Activated CD8-positive, alpha-beta T cell treated with anti-CD3 and anti-CD28 coated beads, Interleukin-2, amount 10 ng/mL, durations not matched to agents 7 days and 5 days (primary cell): ENCODE measurements at regions not wholly inside any gene's neighbourhood (a gene's known extent, or its start where the extent isn't known, plus 50 kb on each side); places are given as distances from the start of the nearest gene placed in this dataset.

Experiments used
- ATAC-seq: fragments of 150-1000 bp; cut with Tn5 transposase; one replicate; pipeline ENCODE4 v1.10.0; 2021; ENCODE audit warnings: moderate library complexity
- CTCF ChIA-PET: fragments of 350-600 bp; sonication (Branson Sonifier 250); formaldehyde crosslinking; loops from one replicate; lab custom pipeline; 2021; ENCODE audit warnings: antibody characterized with exemption; lab: Charles Lee
- POLR2A ChIA-PET: fragments of 350-600 bp; sonication (Branson Sonifier 250); formaldehyde crosslinking; loops from one replicate; lab custom pipeline; 2021; ENCODE audit warnings: antibody characterized with exemption; lab: Charles Lee
- DNase-seq: peaks from one replicate; pipeline ENCODE4 v3.0.0-alpha.2; 2020
- H3K27ac Mint-ChIP-seq: one replicate; pipeline ENCODE4 v1.8.0; 2021; ENCODE audit warnings: mild to moderate bottlenecking, mixed read lengths
- H3K27me3 Mint-ChIP-seq: one replicate; pipeline ENCODE4 v1.8.0; 2021; ENCODE audit warnings: low read depth, mixed read lengths
- H3K36me3 Mint-ChIP-seq: one replicate; pipeline ENCODE4 v1.8.0; 2021; ENCODE audit warnings: low read depth, mixed read lengths
- H3K4me1 Mint-ChIP-seq: one replicate; pipeline ENCODE4 v1.8.0; 2021; ENCODE audit warnings: low read depth, mixed read lengths
- H3K4me3 Mint-ChIP-seq: one replicate; pipeline ENCODE4 v1.8.0; 2021; ENCODE audit warnings: mild to moderate bottlenecking, mixed read lengths
- H3K9me3 Mint-ChIP-seq: one replicate; pipeline ENCODE4 v1.8.0; 2022; ENCODE audit warnings: mixed read lengths; ENCODE audit not compliant: insufficient read depth

- no peak for DNase-seq
- no peaks in the 10 kb centered on the region for H3K4me1 Mint-ChIP-seq
- H3K9me3 Mint-ChIP-seq: peaks cover 19% of the 10 kb centered on the region
- no peak for ATAC-seq
- POLR2A ChIA-PET: no interaction called here
- no peak overlapping the region for H3K4me3 Mint-ChIP-seq
- CTCF ChIA-PET: no interaction called here
- H3K27ac Mint-ChIP-seq: no peak overlapping the region
- no peaks in the 10 kb centered on the region for H3K36me3 Mint-ChIP-seq
- no peaks in the 10 kb centered on the region for H3K27me3 Mint-ChIP-seq
Measured at GRCh38 chr10:36391405-36391804, 734.0 kb upstream of the ANKRD30A start.

- no peak overlapping the region for H3K4me3 Mint-ChIP-seq
- no peak overlapping the region for H3K27ac Mint-ChIP-seq
- ChIA-PET CTCF (no interaction called here), POLR2A (no interaction called here)
- H3K4me1 Mint-ChIP-seq: no peaks in the 10 kb centered on the region
- peaks cover 19% of the 10 kb centered on the region for H3K9me3 Mint-ChIP-seq
- no peaks in the 10 kb centered on the region for H3K36me3 Mint-ChIP-seq
- DNase-seq (no peak), ATAC-seq (no peak)
- no peaks in the 10 kb centered on the region for H3K27me3 Mint-ChIP-seq
Measured at GRCh38 chr10:36390221-36390620, 735.2 kb upstream of the ANKRD30A start.

- Mint-ChIP-seq H3K4me1 (no peaks in the 10 kb centered on the region), H3K9me3 (peaks cover 13% of the 10 kb centered on the region), H3K4me3 (no peak overlapping the region), H3K27ac (no peak overlapping the region), H3K36me3 (no peaks in the 10 kb centered on the region), H3K27me3 (no peaks in the 10 kb centered on the region)
- ATAC-seq (no peak), DNase-seq (no peak)
- ChIA-PET CTCF (no interaction called here), POLR2A (no interaction called here)
Measured at GRCh38 chr10:36388166-36388565, 737.2 kb upstream of the ANKRD30A start.

- H3K36me3 Mint-ChIP-seq: no peaks in the 10 kb centered on the region
- ChIA-PET CTCF (no interaction called here), POLR2A (no interaction called here)
- no peaks in the 10 kb centered on the region for H3K4me1 Mint-ChIP-seq
- no peak for ATAC-seq
- DNase-seq: no peak
- no peak overlapping the region for H3K4me3 Mint-ChIP-seq
- peaks cover 15% of the 10 kb centered on the region for H3K9me3 Mint-ChIP-seq
- no peak overlapping the region for H3K27ac Mint-ChIP-seq
- no peaks in the 10 kb centered on the region for H3K27me3 Mint-ChIP-seq
Measured at GRCh38 chr10:36385693-36386092, 739.7 kb upstream of the ANKRD30A start.

- no peaks in the 10 kb centered on the region for H3K27me3 Mint-ChIP-seq
- ATAC-seq: no peak
- H3K4me3 Mint-ChIP-seq: no peak overlapping the region
- peaks cover 12% of the 10 kb centered on the region for H3K9me3 Mint-ChIP-seq
- CTCF ChIA-PET: no interaction called here
- no peak overlapping the region for H3K27ac Mint-ChIP-seq
- DNase-seq: no peak
- H3K4me1 Mint-ChIP-seq: no peaks in the 10 kb centered on the region
- H3K36me3 Mint-ChIP-seq: no peaks in the 10 kb centered on the region
- POLR2A ChIA-PET: no interaction called here
Measured at GRCh38 chr10:36383349-36383748, 741.3 kb upstream of the FZD8 start.

- DNase-seq: no peak
- H3K4me1 Mint-ChIP-seq: no peaks in the 10 kb centered on the region
- ATAC-seq: no peak
- H3K36me3 Mint-ChIP-seq: no peaks in the 10 kb centered on the region
- no peak overlapping the region for H3K4me3 Mint-ChIP-seq
- ChIA-PET POLR2A (no interaction called here), CTCF (no interaction called here)
- H3K27me3 Mint-ChIP-seq: no peaks in the 10 kb centered on the region
- H3K9me3 Mint-ChIP-seq: peaks cover 16% of the 10 kb centered on the region
- H3K27ac Mint-ChIP-seq: no peak overlapping the region
Measured at GRCh38 chr10:36381748-36382147, 739.7 kb upstream of the FZD8 start.

GRCh38 chr10:36380538-36380937 is 738.4 kb upstream of the FZD8 start:
- Mint-ChIP-seq H3K27ac (no peak overlapping the region), H3K4me3 (no peak overlapping the region), H3K9me3 (peaks cover 16% of the 10 kb centered on the region), H3K36me3 (no peaks in the 10 kb centered on the region), H3K4me1 (no peaks in the 10 kb centered on the region), H3K27me3 (no peaks in the 10 kb centered on the region)
- POLR2A ChIA-PET: no interaction called here
- ATAC-seq: no peak
- CTCF ChIA-PET: interaction anchor here (0.9 kb wide), 1 partner anchor 29 kb away, joined by 3 read pairs; no protein-coding TSS in a partner anchor
- DNase-seq: no peak

- ChIA-PET POLR2A (no interaction called here), CTCF (no interaction called here)
- Mint-ChIP-seq H3K27me3 (no peaks in the 10 kb centered on the region), H3K9me3 (peaks cover 27% of the 10 kb centered on the region), H3K36me3 (no peaks in the 10 kb centered on the region), H3K4me3 (no peak overlapping the region), H3K4me1 (no peaks in the 10 kb centered on the region), H3K27ac (no peak overlapping the region)
- ATAC-seq: no peak
- DNase-seq: no peak
Measured at GRCh38 chr10:36375107-36375506, 733.0 kb upstream of the FZD8 start.

GRCh38 chr10:36373424-36374096 is 731.5 kb upstream of the FZD8 start:
- H3K9me3 Mint-ChIP-seq: peaks cover 26% of the 10 kb centered on the region
- no peaks in the 10 kb centered on the region for H3K36me3 Mint-ChIP-seq
- no peak for ATAC-seq
- no peak for DNase-seq
- no peak overlapping the region for H3K27ac Mint-ChIP-seq
- POLR2A ChIA-PET: no interaction called here
- no peaks in the 10 kb centered on the region for H3K27me3 Mint-ChIP-seq
- H3K4me3 Mint-ChIP-seq: no peak overlapping the region
- CTCF ChIA-PET: no interaction called here
- no peaks in the 10 kb centered on the region for H3K4me1 Mint-ChIP-seq

GRCh38 chr10:36367362-36367761 is 725.3 kb upstream of the FZD8 start:
- H3K4me3 Mint-ChIP-seq: no peak overlapping the region
- ChIA-PET CTCF (no interaction called here), POLR2A (no interaction called here)
- no peak overlapping the region for H3K27ac Mint-ChIP-seq
- DNase-seq (no peak), ATAC-seq (no peak)
- H3K36me3 Mint-ChIP-seq: no peaks in the 10 kb centered on the region
- H3K27me3 Mint-ChIP-seq: no peaks in the 10 kb centered on the region
- H3K4me1 Mint-ChIP-seq: no peaks in the 10 kb centered on the region
- H3K9me3 Mint-ChIP-seq: peaks cover 12% of the 10 kb centered on the region

GRCh38 chr10:36366843-36367242 is 724.7 kb upstream of the FZD8 start:
- H3K36me3 Mint-ChIP-seq: no peaks in the 10 kb centered on the region
- H3K27ac Mint-ChIP-seq: no peak overlapping the region
- H3K27me3 Mint-ChIP-seq: no peaks in the 10 kb centered on the region
- CTCF ChIA-PET: no interaction called here
- DNase-seq (no peak), ATAC-seq (no peak)
- no peaks in the 10 kb centered on the region for H3K4me1 Mint-ChIP-seq
- no peak overlapping the region for H3K4me3 Mint-ChIP-seq
- POLR2A ChIA-PET: no interaction called here
- H3K9me3 Mint-ChIP-seq: peaks cover 6% of the 10 kb centered on the region

GRCh38 chr10:36366065-36366464 is 724.0 kb upstream of the FZD8 start:
- Mint-ChIP-seq H3K4me3 (no peak overlapping the region), H3K27me3 (no peaks in the 10 kb centered on the region), H3K36me3 (no peaks in the 10 kb centered on the region), H3K9me3 (peaks cover 6% of the 10 kb centered on the region), H3K27ac (no peak overlapping the region), H3K4me1 (no peaks in the 10 kb centered on the region)
- ChIA-PET POLR2A (no interaction called here), CTCF (no interaction called here)
- DNase-seq (no peak), ATAC-seq (no peak)

GRCh38 chr10:36362257-36362656 is 720.2 kb upstream of the FZD8 start:
- no peak overlapping the region for H3K27ac Mint-ChIP-seq
- no peak for DNase-seq
- no peaks in the 10 kb centered on the region for H3K4me1 Mint-ChIP-seq
- no peak overlapping the region for H3K4me3 Mint-ChIP-seq
- ChIA-PET CTCF (no interaction called here), POLR2A (no interaction called here)
- peaks cover 6% of the 10 kb centered on the region for H3K9me3 Mint-ChIP-seq
- no peaks in the 10 kb centered on the region for H3K27me3 Mint-ChIP-seq
- no peak for ATAC-seq
- no peaks in the 10 kb centered on the region for H3K36me3 Mint-ChIP-seq
